ENCODE measurements at regions not wholly inside any gene's neighbourhood (a gene's known extent, or its start where the extent isn't known, plus 50 kb on each side); places are given as distances from the start of the nearest gene placed in this dataset.

- WGBS: 71% methylated on average over 2 of the region's 2 CpGs
- Histone ChIP-seq H3K27me3 (ENCODE audit: control insufficient read depth in 4 of 4, insufficient read depth in 4 of 4, low read length in 3 of 4) (no peaks in the 10 kb centered on the region), H3K36me3 (ENCODE audit: control insufficient read depth in 4 of 4, insufficient read depth in 3 of 4, low read depth in 1 of 4, low read length in 3 of 4) (no peaks in the 10 kb centered on the region), H3K4me3 (ENCODE audit: low read depth in 1 of 3, low read length in 3 of 3) (no peak overlapping the region), H3K9ac (ENCODE audit: low read depth in 1 of 2, low read length in 2 of 2) (no peak overlapping the region), H3K9me3 (ENCODE audit: control insufficient read depth in 4 of 4, low read length in 3 of 4) (no peaks in the 10 kb centered on the region), H3K27ac (ENCODE audit: low read depth in 1 of 2, low read length in 2 of 2) (no peak overlapping the region), H3K4me1 (ENCODE audit: control insufficient read depth in 4 of 4, insufficient read depth in 4 of 4, low read length in 3 of 4) (no peaks in the 10 kb centered on the region)
- TF ChIP-seq RAD21 (IDR thresholded peaks at IDR 0.05) (no peak), REST (IDR thresholded peaks at IDR 0.05) (no peak), GABPA (IDR thresholded peaks at IDR 0.05 in 1 of 2, conservative IDR thresholded peaks at IDR 0.05 in 1 of 2) (no peak), YY1 (IDR thresholded peaks at IDR 0.05) (no peak), FOXA2 (IDR thresholded peaks at IDR 0.05) (no peak), CTCF (IDR thresholded peaks at IDR 0.05; ENCODE audit: low read depth, low read length, missing input control) (no peak), HNF4G (IDR thresholded peaks at IDR 0.05) (no peak), EGR1 (IDR thresholded peaks at IDR 0.05; ENCODE audit: low read depth in 2 of 2) (no peak), ZBTB33 (IDR thresholded peaks at IDR 0.05) (no peak), RXRA (IDR thresholded peaks at IDR 0.05) (no peak), SP1 (IDR thresholded peaks at IDR 0.05) (no peak), JUND (IDR thresholded peaks at IDR 0.05) (no peak), MAX (IDR thresholded peaks at IDR 0.05) (no peak), HNF4A (conservative IDR thresholded peaks at IDR 0.05) (no peak), NR2F2 (IDR thresholded peaks at IDR 0.05) (no peak), FOXA1 (IDR thresholded peaks at IDR 0.05) (no peak), TAF1 (conservative IDR thresholded peaks at IDR 0.05) (no peak)
- TF ChIP-seq, protein P1, sequence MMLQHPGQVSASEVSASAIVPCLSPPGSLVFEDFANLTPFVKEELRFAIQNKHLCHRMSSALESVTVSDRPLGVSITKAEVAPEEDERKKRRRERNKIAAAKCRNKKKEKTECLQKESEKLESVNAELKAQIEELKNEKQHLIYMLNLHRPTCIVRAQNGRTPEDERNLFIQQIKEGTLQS (IDR thresholded peaks at IDR 0.05): no peak
- DNase-seq (ENCODE audit: low spot score): no peak
These were observed 588.0 kb downstream of the SQOR start for GRCh38 chr15:46222826-46223225.
